GM18507 (cell line): ENCODE measurements at regions not wholly inside any gene's neighbourhood (a gene's known extent, or its start where the extent isn't known, plus 50 kb on each side); places are given as distances from the start of the nearest gene placed in this dataset.

Source experiments
- DNase-seq: peaks from one replicate; pipeline ENCODE4 v3.0.0; 2011; ENCODE audit warnings: low read depth; ENCODE audit not compliant: insufficient read length; ENCODE audit errors: extremely low spot score
- FAIRE-seq: peaks from 2 replicates; lab custom pipeline; 2011; peaks lifted over from hg19 to GRCh38; lab: Jason Lieb, UNC

DNA sequence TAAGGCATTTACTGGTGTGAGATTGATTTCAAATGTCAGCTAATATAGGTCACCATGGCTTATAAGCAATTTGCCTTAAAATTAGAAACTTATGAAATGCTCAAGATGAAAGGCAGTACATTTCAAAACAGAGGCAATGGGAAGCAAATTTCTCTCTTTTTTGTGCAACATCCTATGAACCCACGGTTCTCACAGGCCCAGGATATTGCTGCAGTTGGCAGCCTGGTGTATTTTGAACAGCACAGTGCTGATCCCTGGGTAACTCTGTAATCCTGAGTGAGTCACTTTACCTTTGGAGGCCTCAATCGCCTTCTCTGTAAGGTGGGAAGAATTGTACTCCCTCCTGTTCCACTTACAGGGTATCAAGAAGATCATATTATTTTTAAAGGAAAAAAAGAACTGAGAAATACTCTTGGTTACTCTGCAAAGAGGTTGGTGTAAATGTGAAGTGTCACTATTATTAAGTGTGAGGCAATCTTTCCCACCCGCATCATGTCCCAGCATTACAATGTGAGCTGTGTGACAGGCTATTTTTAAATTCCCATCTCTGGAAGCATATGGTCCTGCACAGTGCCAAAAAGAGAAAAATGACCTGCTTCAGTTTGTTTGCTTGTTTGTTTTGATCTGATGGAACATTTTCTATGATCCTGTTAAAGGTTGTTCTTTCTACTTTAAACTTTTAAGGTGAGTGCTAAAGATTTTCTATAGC, 190.1 kb upstream of the LPP start:
- DNase-seq, result no peak

GRCh38 chr3:187964760-187965159, 189.2 kb upstream of the LPP start:
- FAIRE-seq (no peak), DNase-seq (no peak)

More for the DNA sequence above, 190.1 kb upstream of the LPP start:
- no peak for FAIRE-seq

GRCh38 chr3:187966096-187966495, 187.9 kb upstream of the LPP start:
- no peak for FAIRE-seq
- DNase-seq, result no peak

- no peak for DNase-seq
- no peak for FAIRE-seq
Measured at GRCh38 chr3:187966636-187967406, 187.1 kb upstream of the LPP start.

DNA sequence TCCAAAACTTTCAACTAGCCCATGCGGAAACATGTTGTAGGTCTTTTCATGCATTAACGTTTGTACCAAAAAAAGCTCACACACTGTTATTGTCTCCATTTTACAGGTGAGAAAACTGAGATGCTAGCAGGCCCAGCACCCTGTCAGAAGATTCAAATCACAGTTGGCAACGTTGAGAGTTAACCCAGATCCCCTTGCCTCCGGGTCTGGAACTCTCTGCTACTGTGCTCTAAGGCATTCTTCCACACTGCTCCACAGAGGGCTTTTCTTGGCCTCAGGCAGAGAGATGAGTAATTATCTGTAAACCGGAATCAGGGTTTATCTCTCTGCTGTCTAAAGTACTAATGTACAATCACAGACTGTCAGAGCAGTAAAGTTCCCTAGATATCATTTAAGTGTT, 186.0 kb upstream of the LPP start:
- no peak for FAIRE-seq

DNA sequence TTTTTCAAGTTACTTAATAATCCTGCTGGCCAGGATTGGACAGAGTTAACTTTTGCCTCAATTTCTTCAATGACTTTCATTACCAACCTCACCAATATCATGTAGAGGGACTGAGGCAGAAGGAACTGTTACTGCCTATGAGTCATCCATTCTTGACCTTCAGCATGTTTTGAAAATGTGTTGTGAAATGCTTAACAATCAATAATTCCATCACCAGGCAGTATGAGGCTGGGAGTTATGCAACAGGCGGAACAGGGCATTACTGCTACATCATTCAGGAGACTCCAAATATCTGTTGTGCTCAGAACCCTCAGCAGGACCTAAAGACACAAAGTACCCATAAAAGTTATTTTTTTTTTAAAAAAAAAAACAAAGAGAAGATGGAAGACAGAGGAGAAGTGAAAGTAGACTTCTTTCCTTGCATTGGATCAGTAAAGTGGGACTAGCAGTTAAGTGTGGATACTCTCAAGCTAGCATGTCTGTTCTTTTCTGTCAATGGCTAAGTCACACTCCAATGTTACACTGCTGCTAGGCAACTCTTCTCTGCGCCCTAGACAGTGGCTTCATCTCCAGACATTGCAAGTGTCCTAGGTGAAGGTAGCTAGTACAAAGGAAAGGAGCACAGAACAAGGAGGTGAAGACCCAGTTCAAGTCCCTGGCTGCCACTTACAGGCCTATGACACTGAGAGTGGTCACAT, 184.9 kb upstream of the LPP start:
- DNase-seq, result no peak

More for the DNA sequence above, 186.0 kb upstream of the LPP start:
- DNase-seq, result no peak

GRCh38 chr3:187969581-187969950, 184.4 kb upstream of the LPP start:
- DNase-seq, result no peak
- FAIRE-seq, result no peak

More for the DNA sequence above, 184.9 kb upstream of the LPP start:
- no peak for FAIRE-seq

DNA sequence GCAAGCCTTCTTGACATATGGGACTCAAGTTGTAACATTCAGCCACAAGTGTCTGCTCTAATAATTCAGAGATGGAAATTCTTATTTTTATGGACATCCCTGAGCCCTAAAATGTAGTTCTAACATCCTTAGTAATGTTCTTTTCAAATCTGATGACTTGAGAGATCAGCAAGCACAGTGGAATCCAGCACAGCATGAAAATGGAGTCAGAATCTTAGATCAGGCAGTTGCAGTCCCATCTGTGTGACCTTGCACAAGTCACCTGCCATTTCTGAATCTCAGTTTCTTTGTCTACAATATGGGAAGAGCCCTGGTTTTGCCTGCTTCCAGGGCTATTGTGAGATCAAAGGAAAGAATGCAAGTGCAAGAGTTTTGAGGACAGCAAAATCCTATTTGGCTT, 183.9 kb upstream of the LPP start:
- FAIRE-seq (no peak), DNase-seq (no peak)

DNA sequence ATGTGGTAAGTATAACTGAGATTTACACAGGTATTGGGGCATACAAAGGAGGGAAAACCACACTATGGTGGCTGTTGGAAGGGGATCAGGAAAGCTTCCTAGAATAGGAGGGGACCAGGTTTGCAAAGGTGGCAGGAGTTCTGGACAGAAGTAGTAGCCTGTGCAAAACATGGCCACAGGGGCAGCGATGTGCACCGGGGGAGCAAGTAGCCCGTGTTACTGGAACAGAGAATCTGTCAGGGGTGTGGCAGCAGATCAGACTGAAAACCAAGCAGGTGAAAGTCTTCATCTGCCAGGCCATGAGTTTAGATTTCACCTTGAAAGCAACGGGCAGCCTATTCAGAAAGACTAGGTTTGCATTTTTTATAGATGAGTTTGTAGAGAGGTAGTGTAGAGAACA, 182.3 kb upstream of the LPP start:
- FAIRE-seq, result no peak
- DNase-seq, result no peak

- DNase-seq, result no peak
- FAIRE-seq, result no peak
Measured at GRCh38 chr3:187972454-187972853, 181.5 kb upstream of the LPP start.

- DNase-seq (no peak), FAIRE-seq (no peak)
Measured at GRCh38 chr3:187973977-187974870, 179.7 kb upstream of the LPP start.

GRCh38 chr3:187974871-187975271, 179.1 kb upstream of the LPP start:
- no peak for DNase-seq

GRCh38 chr3:187975561-187976364, 178.2 kb upstream of the LPP start:
- FAIRE-seq (no peak), DNase-seq (no peak)

More at GRCh38 chr3:187974871-187975271, 179.1 kb upstream of the LPP start:
- no peak for FAIRE-seq

DNA sequence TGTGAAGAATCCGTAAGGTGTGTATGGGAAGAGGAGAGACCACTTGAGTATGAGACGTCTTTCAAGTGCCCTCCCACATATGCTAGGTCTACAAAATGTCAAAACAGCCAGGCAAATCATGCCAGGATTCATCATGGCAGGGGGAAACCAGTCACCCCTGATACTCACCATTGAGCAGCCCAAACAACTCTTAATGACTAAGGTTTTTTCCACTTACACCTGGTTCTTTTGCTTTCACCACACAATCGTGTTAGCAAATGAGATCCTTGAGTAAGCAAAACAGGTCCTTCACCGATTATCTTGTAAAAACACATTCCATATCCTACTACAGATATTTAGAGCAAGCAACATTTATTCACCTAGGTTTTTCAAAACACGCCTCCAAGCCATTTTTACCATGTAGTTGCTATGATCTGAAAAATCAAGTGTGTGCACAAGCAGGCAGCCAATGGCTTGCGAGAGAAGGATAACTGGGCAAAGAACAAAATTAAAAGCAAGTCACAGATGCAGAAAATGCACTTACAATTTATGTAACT, 177.5 kb upstream of the LPP start:
- FAIRE-seq (no peak), DNase-seq (no peak)

- DNase-seq, result no peak
- FAIRE-seq, result no peak
Measured at GRCh38 chr3:187977659-187978058, 176.3 kb upstream of the LPP start.

DNA sequence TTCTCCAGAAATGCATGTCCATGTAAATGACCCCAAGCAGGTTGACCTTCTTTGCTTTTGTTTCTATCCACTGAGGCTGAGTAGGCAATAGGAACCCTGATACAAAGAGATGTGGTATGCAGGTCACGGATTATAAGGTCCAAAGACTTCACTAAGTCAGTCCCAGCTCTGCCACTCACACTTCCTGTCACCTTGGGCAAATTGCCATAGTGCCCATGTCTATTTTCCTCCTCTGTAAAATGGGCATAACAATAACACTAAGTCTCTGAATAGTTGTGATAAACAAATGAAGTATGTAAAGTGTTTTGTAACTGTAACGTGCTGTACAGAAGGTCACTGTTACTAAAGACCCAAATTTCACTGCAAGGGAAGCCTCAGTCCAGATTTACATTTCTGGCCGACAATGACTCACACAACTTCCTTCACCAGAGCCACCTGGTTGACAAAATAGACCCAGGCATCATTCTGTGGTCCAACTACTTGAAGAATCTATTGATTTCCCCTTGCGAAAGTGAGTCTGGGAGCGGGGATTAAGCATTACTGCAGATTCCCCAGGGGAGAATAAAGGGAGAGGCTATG, 175.4 kb upstream of the LPP start:
- FAIRE-seq (no peak), DNase-seq (no peak)

DNA sequence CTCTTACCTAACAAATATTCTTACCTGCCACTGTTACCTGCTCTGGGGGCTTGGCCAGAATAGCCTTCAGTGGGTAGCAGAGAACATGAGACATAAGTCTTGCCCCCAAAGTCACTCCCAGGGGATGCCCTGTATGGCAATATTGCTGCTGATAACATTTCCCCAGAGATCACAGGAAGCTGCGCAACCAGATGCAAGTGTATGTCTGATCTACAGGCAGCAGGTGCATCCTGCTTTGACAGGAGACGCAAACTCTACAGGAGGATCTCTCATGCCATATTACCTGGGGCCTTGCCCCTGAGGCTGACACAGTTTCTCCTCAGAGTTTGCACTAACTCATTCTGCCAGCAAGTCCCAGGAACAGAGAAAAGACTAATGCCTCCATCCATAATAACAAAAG, 174.4 kb upstream of the LPP start:
- DNase-seq (no peak), FAIRE-seq (no peak)

- DNase-seq, result no peak
- no peak for FAIRE-seq
Measured at GRCh38 chr3:187980861-187981260, 173.1 kb upstream of the LPP start.
